ENCODE measurements at regions not wholly inside any gene's neighbourhood (a gene's known extent, or its start where the extent isn't known, plus 50 kb on each side); places are given as distances from the start of the nearest gene placed in this dataset.

DNA sequence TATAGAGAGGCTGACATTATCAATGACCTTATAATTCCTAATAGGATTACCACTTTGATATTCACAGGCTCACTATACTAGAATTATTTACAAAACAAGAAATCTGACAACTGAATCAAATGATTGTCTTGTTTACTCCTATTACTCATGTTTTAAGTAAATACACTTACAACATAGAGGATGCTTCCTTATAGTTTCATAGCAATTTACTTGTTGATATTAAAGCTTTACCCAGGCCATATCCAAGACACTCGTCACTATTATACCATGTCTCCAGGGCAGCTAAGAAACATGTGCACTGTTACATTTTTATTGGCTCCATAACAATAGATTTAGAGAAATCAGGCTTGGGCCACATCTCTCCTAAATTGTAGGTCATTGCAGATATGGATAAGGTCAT lies 276.9 kb downstream of the HGF start:
- Mint-ChIP-seq H3K27me3 (no peaks in the 10 kb centered on the region), H3K4me1 (ENCODE audit: unreplicated experiment) (no peaks in the 10 kb centered on the region), H3K36me3 (no peaks in the 10 kb centered on the region), H3K27ac (no peak overlapping the region), H3K9me3 (no peaks in the 10 kb centered on the region), H3K4me3 (no peak overlapping the region)
- no peak for DNase-seq (ENCODE audit: extremely low spot score, unreplicated experiment)
- TF ChIP-seq, protein P1, sequence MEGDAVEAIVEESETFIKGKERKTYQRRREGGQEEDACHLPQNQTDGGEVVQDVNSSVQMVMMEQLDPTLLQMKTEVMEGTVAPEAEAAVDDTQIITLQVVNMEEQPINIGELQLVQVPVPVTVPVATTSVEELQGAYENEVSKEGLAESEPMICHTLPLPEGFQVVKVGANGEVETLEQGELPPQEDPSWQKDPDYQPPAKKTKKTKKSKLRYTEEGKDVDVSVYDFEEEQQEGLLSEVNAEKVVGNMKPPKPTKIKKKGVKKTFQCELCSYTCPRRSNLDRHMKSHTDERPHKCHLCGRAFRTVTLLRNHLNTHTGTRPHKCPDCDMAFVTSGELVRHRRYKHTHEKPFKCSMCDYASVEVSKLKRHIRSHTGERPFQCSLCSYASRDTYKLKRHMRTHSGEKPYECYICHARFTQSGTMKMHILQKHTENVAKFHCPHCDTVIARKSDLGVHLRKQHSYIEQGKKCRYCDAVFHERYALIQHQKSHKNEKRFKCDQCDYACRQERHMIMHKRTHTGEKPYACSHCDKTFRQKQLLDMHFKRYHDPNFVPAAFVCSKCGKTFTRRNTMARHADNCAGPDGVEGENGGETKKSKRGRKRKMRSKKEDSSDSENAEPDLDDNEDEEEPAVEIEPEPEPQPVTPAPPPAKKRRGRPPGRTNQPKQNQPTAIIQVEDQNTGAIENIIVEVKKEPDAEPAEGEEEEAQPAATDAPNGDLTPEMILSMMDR (conservative IDR thresholded peaks at IDR 0.05) = no peak

DNA sequence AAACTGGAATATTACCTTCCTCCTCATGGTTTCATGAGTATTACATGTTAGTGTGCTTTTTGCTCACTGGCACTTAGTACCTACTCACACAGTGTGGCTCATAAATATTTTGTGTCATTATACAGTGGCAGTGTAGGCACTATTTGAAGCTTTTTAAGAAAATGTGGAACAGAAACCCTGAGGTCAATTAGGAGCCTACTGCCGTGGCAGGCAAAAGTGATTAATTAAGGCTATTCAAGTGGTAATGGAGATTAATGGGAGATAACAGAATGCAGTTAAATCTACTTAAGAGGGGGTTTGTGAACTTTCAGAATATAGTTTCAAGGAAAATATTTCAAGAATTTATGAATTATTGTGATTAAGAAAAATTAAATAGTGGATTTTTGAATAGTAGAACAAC lies 277.6 kb downstream of the HGF start:
- TF ChIP-seq, protein P1 (conservative IDR thresholded peaks at IDR 0.05) = no peak
- no peaks in the 10 kb centered on the region for H3K4me1 Mint-ChIP-seq (ENCODE audit: unreplicated experiment)
- no peak for DNase-seq (ENCODE audit: extremely low spot score, unreplicated experiment)
- no peak overlapping the region for H3K4me3 Mint-ChIP-seq
- no peaks in the 10 kb centered on the region for H3K9me3 Mint-ChIP-seq
- no peaks in the 10 kb centered on the region for H3K36me3 Mint-ChIP-seq
- H3K27ac Mint-ChIP-seq = no peak overlapping the region
- no peaks in the 10 kb centered on the region for H3K27me3 Mint-ChIP-seq

DNA sequence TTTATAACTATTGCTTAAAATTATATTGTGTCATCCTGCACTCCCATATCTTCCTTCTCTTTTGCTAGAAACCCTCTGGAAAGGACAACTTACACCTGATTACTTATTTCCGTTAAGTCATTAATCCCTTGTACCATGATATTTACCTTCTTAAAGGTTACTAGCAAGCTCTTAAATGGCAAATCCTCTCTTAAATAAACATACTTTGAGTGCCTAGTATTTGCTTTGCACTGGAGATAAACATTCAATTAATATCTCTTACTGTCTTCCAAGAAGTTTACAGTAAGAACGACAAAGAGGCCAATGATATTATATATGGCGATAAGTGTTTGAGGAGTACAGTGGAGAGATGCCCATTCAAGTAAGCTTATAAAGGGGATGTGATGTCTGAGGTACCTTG lies 278.3 kb downstream of the HGF start:
- H3K27ac Mint-ChIP-seq = no peak overlapping the region
- no peaks in the 10 kb centered on the region for H3K9me3 Mint-ChIP-seq
- H3K27me3 Mint-ChIP-seq = no peaks in the 10 kb centered on the region
- TF ChIP-seq, protein P1 (conservative IDR thresholded peaks at IDR 0.05) = no peak
- no peak overlapping the region for H3K4me3 Mint-ChIP-seq
- H3K4me1 Mint-ChIP-seq (ENCODE audit: unreplicated experiment) = no peaks in the 10 kb centered on the region
- no peak for DNase-seq (ENCODE audit: extremely low spot score, unreplicated experiment)
- H3K36me3 Mint-ChIP-seq = no peaks in the 10 kb centered on the region

DNA sequence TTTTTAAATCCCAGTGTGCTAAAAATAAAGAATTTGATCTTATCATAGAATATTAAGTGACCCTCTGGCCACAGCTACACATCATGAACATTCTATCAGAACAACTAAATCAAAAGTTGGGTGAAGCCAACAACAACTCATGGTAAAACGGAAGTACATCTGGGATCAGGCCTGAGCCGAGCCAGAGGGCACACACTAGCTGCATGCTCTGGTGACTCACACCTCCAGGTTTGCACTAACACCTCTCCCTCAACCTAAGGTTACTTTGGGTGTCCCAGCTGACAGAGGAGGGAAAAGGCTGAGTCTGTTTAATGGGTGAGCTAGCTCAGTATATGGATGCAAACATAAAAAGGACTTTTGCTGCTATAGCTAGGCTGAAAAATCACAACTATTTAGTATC lies 281.6 kb downstream of the HGF start:
- H3K27ac Mint-ChIP-seq = no peak overlapping the region
- no peaks in the 10 kb centered on the region for H3K27me3 Mint-ChIP-seq
- TF ChIP-seq, protein P1 (conservative IDR thresholded peaks at IDR 0.05) = no peak
- H3K4me1 Mint-ChIP-seq (ENCODE audit: unreplicated experiment) = peaks cover 6% of the 10 kb centered on the region
- DNase-seq (ENCODE audit: extremely low spot score, unreplicated experiment) = no peak
- no peak overlapping the region for H3K4me3 Mint-ChIP-seq
- no peaks in the 10 kb centered on the region for H3K36me3 Mint-ChIP-seq
- no peaks in the 10 kb centered on the region for H3K9me3 Mint-ChIP-seq

DNA sequence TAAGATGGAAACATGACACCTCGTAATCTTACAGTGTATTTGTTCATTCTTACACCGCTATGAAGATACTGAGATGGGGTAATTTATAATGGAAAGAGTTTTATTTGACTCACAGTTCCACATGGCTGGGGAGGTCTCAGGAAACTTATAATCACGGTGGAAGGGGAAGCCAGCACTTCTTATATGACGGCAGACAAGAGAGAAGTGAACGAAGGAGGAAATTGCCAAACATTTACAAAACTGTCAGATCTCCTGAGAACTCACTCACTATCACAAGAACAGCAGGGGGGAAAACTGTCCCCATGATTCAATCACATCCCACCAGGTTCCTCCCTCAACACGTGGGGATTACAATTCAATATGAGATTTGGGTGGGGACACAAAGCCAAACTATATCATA lies 282.3 kb downstream of the HGF start:
- no peaks in the 10 kb centered on the region for H3K36me3 Mint-ChIP-seq
- no peak overlapping the region for H3K4me3 Mint-ChIP-seq
- H3K9me3 Mint-ChIP-seq = no peaks in the 10 kb centered on the region
- H3K27ac Mint-ChIP-seq = no peak overlapping the region
- TF ChIP-seq, protein P1 (conservative IDR thresholded peaks at IDR 0.05) = no peak
- DNase-seq (ENCODE audit: extremely low spot score, unreplicated experiment) = no peak
- peaks cover 6% of the 10 kb centered on the region for H3K4me1 Mint-ChIP-seq (ENCODE audit: unreplicated experiment)
- no peaks in the 10 kb centered on the region for H3K27me3 Mint-ChIP-seq

DNA sequence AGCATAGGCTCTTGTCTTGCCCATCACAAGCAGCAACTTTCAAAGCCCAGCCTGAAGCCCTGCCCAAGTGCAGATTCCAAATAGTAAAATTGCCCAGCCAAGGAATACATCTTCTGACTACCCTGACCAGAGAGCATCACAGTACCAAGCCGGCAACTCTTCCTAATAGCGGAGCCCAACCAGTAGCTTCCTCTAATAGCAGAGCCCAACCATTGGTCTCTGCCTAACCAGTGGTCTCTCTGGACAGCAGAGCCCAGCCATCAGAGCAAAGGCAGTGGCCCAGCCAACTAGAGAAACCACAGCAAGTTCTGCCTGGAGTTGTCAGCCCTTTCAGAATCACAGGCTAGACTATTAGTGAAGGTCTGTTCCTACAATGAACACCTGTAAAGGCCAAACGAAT lies 285.6 kb downstream of the HGF start:
- Mint-ChIP-seq H3K27ac (no peak overlapping the region), H3K4me3 (no peak overlapping the region), H3K4me1 (ENCODE audit: unreplicated experiment) (peaks cover 6% of the 10 kb centered on the region), H3K36me3 (no peaks in the 10 kb centered on the region), H3K27me3 (peaks cover 3% of the 10 kb centered on the region), H3K9me3 (no peaks in the 10 kb centered on the region)
- TF ChIP-seq, protein P1 (conservative IDR thresholded peaks at IDR 0.05) = no peak
- no peak for DNase-seq (ENCODE audit: extremely low spot score, unreplicated experiment)

Data from type B pancreatic cell (in vitro differentiated cells).